Colonic mucosa (tissue), 4 donors: ENCODE measurements at regions not wholly inside any gene's neighbourhood (a gene's known extent, or its start where the extent isn't known, plus 50 kb on each side); places are given as distances from the start of the nearest gene placed in this dataset.
A peak's percentile ranks its signal among the peaks of the same experiment; 100 is the strongest.

Experiments
- DNase-seq: peaks from one replicate; pipeline ENCODE4 v3.0.0-alpha.2; 2020
- H3K27ac ChIP-seq: fragments of 200-600 bp; one replicate; pipeline ENCODE4 v1.8.0; 2021
- H3K27me3 ChIP-seq: fragments of 200-600 bp; one replicate; pipeline ENCODE4 v1.8.0; 2021
- H3K36me3 ChIP-seq: fragments of 200-600 bp; one replicate; pipeline ENCODE4 v1.8.0; 2021
- H3K4me1 ChIP-seq: fragments of 200-600 bp; one replicate; pipeline ENCODE4 v1.8.0; 2021; ENCODE audit warnings: mild to moderate bottlenecking
- H3K4me3 ChIP-seq: fragments of 200-600 bp; one replicate; pipeline ENCODE4 v1.8.0; 2021
- H3K9ac ChIP-seq, 2 donors: one replicate each; pipeline ENCODE4 v1.7.0; 2013; ENCODE audit warnings: control low read depth in 2 of 2, low read depth in 2 of 2, low read length in 2 of 2
- H3K9me3 ChIP-seq: fragments of 200-600 bp; one replicate; pipeline ENCODE4 v1.8.0; 2021
- CTCF ChIP-seq: fragments of 200-600 bp; IDR thresholded peaks from one replicate; pipeline ENCODE4 v1.8.0; 2022; ENCODE audit warnings: antibody characterized with exemption, mild to moderate bottlenecking
- intact Hi-C: fragments of 100-400 bp; cut with DNase I; formaldehyde crosslinking; loops from one replicate; pipeline ENCODE4 v1.14.1; 2022
- donor health status: healthy.
- donor health status: DM: no; HTN: no; CAD: no.
- donor health status: DM: no; HTN: no; CAD: no.

- no peaks in the 10 kb centered on the region for H3K4me1 ChIP-seq
- no peak overlapping the region for H3K4me3 ChIP-seq
- intact Hi-C loops = loop anchor here (2.0 to 10.0 kb wide), 3 partner anchors 116 to 278 kb away; no protein-coding TSS in a partner anchor
- DNase-seq = peak; percentile 27
- H3K9me3 ChIP-seq = no peaks in the 10 kb centered on the region
- TF ChIP-seq CTCF = peak; percentile 75
- H3K9ac ChIP-seq = no peak overlapping the region
- H3K36me3 ChIP-seq = no peaks in the 10 kb centered on the region
- no peak overlapping the region for H3K27ac ChIP-seq
- H3K27me3 ChIP-seq = no peaks in the 10 kb centered on the region
Observed at GRCh38 chrX:74133156-74133796, 170.7 kb upstream of the ZCCHC13 start.

- no peak overlapping the region for H3K9ac ChIP-seq
- intact Hi-C loops = loop anchor here (2.0 to 10.0 kb wide), 3 partner anchors 115 to 277 kb away; no protein-coding TSS in a partner anchor
- no peaks in the 10 kb centered on the region for H3K4me1 ChIP-seq
- no peak for TF ChIP-seq CTCF
- no peaks in the 10 kb centered on the region for H3K9me3 ChIP-seq
- H3K36me3 ChIP-seq = no peaks in the 10 kb centered on the region
- no peaks in the 10 kb centered on the region for H3K27me3 ChIP-seq
- H3K4me3 ChIP-seq = no peak overlapping the region
- no peak for DNase-seq
- H3K27ac ChIP-seq = no peak overlapping the region
Observed at GRCh38 chrX:74132280-74132679, 171.7 kb upstream of the ZCCHC13 start.

- H3K27ac ChIP-seq = no peak overlapping the region
- H3K4me1 ChIP-seq = no peaks in the 10 kb centered on the region
- H3K36me3 ChIP-seq = no peaks in the 10 kb centered on the region
- TF ChIP-seq CTCF = no peak
- no peak overlapping the region for H3K9ac ChIP-seq
- intact Hi-C loops = no loop called here
- H3K9me3 ChIP-seq = no peaks in the 10 kb centered on the region
- H3K27me3 ChIP-seq = no peaks in the 10 kb centered on the region
- no peak overlapping the region for H3K4me3 ChIP-seq
- DNase-seq = no peak
Observed at GRCh38 chrX:74119016-74119910, 184.7 kb upstream of the ZCCHC13 start.

GRCh38 chrX:74117962-74118902, 185.7 kb upstream of the ZCCHC13 start:
- intact Hi-C loops = no loop called here
- no peak for DNase-seq
- Histone ChIP-seq H3K36me3 (no peaks in the 10 kb centered on the region), H3K27ac (no peak overlapping the region), H3K27me3 (no peaks in the 10 kb centered on the region), H3K9me3 (no peaks in the 10 kb centered on the region), H3K4me1 (no peaks in the 10 kb centered on the region), H3K9ac (no peak overlapping the region), H3K4me3 (no peak overlapping the region)
- TF ChIP-seq CTCF = no peak

GRCh38 chrX:74111245-74111644, 192.7 kb upstream of the ZCCHC13 start:
- Histone ChIP-seq H3K4me3 (no peak overlapping the region), H3K4me1 (no peaks in the 10 kb centered on the region), H3K36me3 (no peaks in the 10 kb centered on the region), H3K27me3 (no peaks in the 10 kb centered on the region), H3K9ac (no peak overlapping the region), H3K27ac (no peak overlapping the region), H3K9me3 (no peaks in the 10 kb centered on the region)
- intact Hi-C loops = no loop called here
- DNase-seq = no peak
- TF ChIP-seq CTCF = no peak
